ENCODE measurements at regions not wholly inside any gene's neighbourhood (a gene's known extent, or its start where the extent isn't known, plus 50 kb on each side); places are given as distances from the start of the nearest gene placed in this dataset.

DNA sequence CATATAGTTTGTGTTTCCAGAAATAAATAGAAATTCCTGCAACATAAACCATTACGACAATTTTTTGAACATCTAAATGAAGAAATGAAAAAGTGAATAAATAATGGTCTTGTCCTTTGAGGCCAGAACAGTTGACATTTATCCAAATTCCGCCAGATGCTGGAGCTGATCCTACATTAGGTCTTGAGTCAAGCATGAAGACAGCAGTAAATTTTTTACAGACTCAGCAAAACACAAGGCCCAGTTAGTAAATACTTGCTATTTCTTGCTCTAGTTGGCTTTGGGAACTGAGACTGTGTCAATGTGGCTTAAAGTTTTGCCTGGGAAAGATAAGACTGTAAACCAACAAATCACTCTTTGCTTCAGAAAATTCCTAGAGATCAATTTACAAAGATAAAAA lies 540.1 kb upstream of the RGS18 start:
- no peaks in the 10 kb centered on the region for H3K9me3 Mint-ChIP-seq
- CTCF ChIA-PET: no interaction called here
- no peaks in the 10 kb centered on the region for H3K27me3 Mint-ChIP-seq (ENCODE audit: low read depth)
- DNase-seq (ENCODE audit: low spot score) (no peak), ATAC-seq (no peak)
- no peak overlapping the region for H3K4me3 Mint-ChIP-seq
- no peaks in the 10 kb centered on the region for H3K36me3 Mint-ChIP-seq
- POLR2A ChIA-PET: no interaction called here
- no peaks in the 10 kb centered on the region for H3K4me1 Mint-ChIP-seq
- TF ChIP-seq PRRX2 (CRISPR knock-in tag; IDR thresholded peaks at IDR 0.05): no peak
- TF ChIP-seq, protein P1, sequence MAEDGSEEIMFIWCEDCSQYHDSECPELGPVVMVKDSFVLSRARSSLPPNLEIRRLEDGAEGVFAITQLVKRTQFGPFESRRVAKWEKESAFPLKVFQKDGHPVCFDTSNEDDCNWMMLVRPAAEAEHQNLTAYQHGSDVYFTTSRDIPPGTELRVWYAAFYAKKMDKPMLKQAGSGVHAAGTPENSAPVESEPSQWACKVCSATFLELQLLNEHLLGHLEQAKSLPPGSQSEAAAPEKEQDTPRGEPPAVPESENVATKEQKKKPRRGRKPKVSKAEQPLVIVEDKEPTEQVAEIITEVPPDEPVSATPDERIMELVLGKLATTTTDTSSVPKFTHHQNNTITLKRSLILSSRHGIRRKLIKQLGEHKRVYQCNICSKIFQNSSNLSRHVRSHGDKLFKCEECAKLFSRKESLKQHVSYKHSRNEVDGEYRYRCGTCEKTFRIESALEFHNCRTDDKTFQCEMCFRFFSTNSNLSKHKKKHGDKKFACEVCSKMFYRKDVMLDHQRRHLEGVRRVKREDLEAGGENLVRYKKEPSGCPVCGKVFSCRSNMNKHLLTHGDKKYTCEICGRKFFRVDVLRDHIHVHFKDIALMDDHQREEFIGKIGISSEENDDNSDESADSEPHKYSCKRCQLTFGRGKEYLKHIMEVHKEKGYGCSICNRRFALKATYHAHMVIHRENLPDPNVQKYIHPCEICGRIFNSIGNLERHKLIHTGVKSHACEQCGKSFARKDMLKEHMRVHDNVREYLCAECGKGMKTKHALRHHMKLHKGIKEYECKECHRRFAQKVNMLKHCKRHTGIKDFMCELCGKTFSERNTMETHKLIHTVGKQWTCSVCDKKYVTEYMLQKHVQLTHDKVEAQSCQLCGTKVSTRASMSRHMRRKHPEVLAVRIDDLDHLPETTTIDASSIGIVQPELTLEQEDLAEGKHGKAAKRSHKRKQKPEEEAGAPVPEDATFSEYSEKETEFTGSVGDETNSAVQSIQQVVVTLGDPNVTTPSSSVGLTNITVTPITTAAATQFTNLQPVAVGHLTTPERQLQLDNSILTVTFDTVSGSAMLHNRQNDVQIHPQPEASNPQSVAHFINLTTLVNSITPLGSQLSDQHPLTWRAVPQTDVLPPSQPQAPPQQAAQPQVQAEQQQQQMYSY (CRISPR knock-in tag; IDR thresholded peaks at IDR 0.05): no peak
- no peak for TF ChIP-seq TEAD4 (CRISPR knock-in tag; IDR thresholded peaks at IDR 0.05)
- TF ChIP-seq, protein P2, sequence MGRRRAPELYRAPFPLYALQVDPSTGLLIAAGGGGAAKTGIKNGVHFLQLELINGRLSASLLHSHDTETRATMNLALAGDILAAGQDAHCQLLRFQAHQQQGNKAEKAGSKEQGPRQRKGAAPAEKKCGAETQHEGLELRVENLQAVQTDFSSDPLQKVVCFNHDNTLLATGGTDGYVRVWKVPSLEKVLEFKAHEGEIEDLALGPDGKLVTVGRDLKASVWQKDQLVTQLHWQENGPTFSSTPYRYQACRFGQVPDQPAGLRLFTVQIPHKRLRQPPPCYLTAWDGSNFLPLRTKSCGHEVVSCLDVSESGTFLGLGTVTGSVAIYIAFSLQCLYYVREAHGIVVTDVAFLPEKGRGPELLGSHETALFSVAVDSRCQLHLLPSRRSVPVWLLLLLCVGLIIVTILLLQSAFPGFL (CRISPR knock-in tag; IDR thresholded peaks at IDR 0.05; ENCODE audit: borderline replicate concordance): no peak
- TF ChIP-seq NFYB (CRISPR knock-in tag; conservative IDR thresholded peaks at IDR 0.05; ENCODE audit: low read depth): no peak
- no peak for TF ChIP-seq NR3C1 (CRISPR knock-in tag; conservative IDR thresholded peaks at IDR 0.05; ENCODE audit: low read depth)
- TF ChIP-seq, protein P3, sequence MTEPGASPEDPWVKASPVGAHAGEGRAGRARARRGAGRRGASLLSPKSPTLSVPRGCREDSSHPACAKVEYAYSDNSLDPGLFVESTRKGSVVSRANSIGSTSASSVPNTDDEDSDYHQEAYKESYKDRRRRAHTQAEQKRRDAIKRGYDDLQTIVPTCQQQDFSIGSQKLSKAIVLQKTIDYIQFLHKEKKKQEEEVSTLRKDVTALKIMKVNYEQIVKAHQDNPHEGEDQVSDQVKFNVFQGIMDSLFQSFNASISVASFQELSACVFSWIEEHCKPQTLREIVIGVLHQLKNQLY (CRISPR knock-in tag; IDR thresholded peaks at IDR 0.05): no peak
- TF ChIP-seq, protein P4, sequence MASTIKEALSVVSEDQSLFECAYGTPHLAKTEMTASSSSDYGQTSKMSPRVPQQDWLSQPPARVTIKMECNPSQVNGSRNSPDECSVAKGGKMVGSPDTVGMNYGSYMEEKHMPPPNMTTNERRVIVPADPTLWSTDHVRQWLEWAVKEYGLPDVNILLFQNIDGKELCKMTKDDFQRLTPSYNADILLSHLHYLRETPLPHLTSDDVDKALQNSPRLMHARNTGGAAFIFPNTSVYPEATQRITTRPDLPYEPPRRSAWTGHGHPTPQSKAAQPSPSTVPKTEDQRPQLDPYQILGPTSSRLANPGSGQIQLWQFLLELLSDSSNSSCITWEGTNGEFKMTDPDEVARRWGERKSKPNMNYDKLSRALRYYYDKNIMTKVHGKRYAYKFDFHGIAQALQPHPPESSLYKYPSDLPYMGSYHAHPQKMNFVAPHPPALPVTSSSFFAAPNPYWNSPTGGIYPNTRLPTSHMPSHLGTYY (CRISPR knock-in tag; IDR thresholded peaks at IDR 0.05): no peak
- no peak for TF ChIP-seq MYBL2 (CRISPR knock-in tag; IDR thresholded peaks at IDR 0.05)
- TF ChIP-seq, protein P5, sequence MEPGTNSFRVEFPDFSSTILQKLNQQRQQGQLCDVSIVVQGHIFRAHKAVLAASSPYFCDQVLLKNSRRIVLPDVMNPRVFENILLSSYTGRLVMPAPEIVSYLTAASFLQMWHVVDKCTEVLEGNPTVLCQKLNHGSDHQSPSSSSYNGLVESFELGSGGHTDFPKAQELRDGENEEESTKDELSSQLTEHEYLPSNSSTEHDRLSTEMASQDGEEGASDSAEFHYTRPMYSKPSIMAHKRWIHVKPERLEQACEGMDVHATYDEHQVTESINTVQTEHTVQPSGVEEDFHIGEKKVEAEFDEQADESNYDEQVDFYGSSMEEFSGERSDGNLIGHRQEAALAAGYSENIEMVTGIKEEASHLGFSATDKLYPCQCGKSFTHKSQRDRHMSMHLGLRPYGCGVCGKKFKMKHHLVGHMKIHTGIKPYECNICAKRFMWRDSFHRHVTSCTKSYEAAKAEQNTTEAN (CRISPR knock-in tag; IDR thresholded peaks at IDR 0.05): no peak
- no peak for TF ChIP-seq FOXJ3 (CRISPR knock-in tag; IDR thresholded peaks at IDR 0.05; ENCODE audit: borderline replicate concordance)
- no peak for TF ChIP-seq CREB1 (CRISPR knock-in tag; IDR thresholded peaks at IDR 0.05)
- H3K27ac Mint-ChIP-seq: no peak overlapping the region

DNA sequence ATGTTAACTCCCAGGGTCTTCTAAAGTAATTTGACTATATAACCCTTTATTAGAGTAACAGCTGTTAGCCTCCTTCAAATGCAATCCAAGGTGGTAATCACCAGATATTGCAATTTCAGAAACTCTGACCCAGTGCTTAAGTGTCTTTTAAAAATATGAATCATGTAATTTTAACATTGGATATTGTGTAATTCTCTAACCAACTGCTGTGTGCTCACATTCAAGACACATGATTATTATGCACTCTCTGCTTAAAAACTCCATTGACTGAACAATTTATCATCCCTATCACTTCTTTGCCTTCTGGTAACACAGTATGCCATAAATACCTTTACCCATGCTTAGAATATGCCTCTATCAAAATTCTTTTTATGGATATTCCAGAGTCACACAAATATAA lies 537.4 kb upstream of the RGS18 start:
- no peaks in the 10 kb centered on the region for H3K27me3 Mint-ChIP-seq (ENCODE audit: low read depth)
- no peak overlapping the region for H3K27ac Mint-ChIP-seq
- H3K4me3 Mint-ChIP-seq: no peak overlapping the region
- H3K4me1 Mint-ChIP-seq: no peaks in the 10 kb centered on the region
- no peak for DNase-seq (ENCODE audit: low spot score)
- H3K36me3 Mint-ChIP-seq: no peaks in the 10 kb centered on the region
- CTCF ChIA-PET: no interaction called here
- ATAC-seq: no peak
- H3K9me3 Mint-ChIP-seq: 0 out of 2 replicates have a peak, but pooled peaks cover 3% of the 10 kb centered on the region
- POLR2A ChIA-PET: no interaction called here
- TF ChIP-seq SOX15 (CRISPR knock-in tag; IDR thresholded peaks at IDR 0.05) (no peak), FOXJ3 (CRISPR knock-in tag; IDR thresholded peaks at IDR 0.05; ENCODE audit: borderline replicate concordance) (no peak), KAT7 (CRISPR knock-in tag; IDR thresholded peaks at IDR 0.05; ENCODE audit: borderline replicate concordance) (no peak), FOXP1 (CRISPR knock-in tag; IDR thresholded peaks at IDR 0.05; ENCODE audit: borderline replicate concordance) (no peak)
- TF ChIP-seq, protein P5 (CRISPR knock-in tag; IDR thresholded peaks at IDR 0.05): no peak
- TF ChIP-seq, protein P6, sequence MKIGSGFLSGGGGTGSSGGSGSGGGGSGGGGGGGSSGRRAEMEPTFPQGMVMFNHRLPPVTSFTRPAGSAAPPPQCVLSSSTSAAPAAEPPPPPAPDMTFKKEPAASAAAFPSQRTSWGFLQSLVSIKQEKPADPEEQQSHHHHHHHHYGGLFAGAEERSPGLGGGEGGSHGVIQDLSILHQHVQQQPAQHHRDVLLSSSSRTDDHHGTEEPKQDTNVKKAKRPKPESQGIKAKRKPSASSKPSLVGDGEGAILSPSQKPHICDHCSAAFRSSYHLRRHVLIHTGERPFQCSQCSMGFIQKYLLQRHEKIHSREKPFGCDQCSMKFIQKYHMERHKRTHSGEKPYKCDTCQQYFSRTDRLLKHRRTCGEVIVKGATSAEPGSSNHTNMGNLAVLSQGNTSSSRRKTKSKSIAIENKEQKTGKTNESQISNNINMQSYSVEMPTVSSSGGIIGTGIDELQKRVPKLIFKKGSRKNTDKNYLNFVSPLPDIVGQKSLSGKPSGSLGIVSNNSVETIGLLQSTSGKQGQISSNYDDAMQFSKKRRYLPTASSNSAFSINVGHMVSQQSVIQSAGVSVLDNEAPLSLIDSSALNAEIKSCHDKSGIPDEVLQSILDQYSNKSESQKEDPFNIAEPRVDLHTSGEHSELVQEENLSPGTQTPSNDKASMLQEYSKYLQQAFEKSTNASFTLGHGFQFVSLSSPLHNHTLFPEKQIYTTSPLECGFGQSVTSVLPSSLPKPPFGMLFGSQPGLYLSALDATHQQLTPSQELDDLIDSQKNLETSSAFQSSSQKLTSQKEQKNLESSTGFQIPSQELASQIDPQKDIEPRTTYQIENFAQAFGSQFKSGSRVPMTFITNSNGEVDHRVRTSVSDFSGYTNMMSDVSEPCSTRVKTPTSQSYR (CRISPR knock-in tag; IDR thresholded peaks at IDR 0.05): no peak
- TF ChIP-seq, protein P7, sequence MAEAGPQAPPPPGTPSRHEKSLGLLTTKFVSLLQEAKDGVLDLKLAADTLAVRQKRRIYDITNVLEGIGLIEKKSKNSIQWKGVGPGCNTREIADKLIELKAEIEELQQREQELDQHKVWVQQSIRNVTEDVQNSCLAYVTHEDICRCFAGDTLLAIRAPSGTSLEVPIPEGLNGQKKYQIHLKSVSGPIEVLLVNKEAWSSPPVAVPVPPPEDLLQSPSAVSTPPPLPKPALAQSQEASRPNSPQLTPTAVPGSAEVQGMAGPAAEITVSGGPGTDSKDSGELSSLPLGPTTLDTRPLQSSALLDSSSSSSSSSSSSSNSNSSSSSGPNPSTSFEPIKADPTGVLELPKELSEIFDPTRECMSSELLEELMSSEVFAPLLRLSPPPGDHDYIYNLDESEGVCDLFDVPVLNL (CRISPR knock-in tag; IDR thresholded peaks at IDR 0.05; ENCODE audit: borderline replicate concordance, low read depth): no peak
- TF ChIP-seq, protein P8, sequence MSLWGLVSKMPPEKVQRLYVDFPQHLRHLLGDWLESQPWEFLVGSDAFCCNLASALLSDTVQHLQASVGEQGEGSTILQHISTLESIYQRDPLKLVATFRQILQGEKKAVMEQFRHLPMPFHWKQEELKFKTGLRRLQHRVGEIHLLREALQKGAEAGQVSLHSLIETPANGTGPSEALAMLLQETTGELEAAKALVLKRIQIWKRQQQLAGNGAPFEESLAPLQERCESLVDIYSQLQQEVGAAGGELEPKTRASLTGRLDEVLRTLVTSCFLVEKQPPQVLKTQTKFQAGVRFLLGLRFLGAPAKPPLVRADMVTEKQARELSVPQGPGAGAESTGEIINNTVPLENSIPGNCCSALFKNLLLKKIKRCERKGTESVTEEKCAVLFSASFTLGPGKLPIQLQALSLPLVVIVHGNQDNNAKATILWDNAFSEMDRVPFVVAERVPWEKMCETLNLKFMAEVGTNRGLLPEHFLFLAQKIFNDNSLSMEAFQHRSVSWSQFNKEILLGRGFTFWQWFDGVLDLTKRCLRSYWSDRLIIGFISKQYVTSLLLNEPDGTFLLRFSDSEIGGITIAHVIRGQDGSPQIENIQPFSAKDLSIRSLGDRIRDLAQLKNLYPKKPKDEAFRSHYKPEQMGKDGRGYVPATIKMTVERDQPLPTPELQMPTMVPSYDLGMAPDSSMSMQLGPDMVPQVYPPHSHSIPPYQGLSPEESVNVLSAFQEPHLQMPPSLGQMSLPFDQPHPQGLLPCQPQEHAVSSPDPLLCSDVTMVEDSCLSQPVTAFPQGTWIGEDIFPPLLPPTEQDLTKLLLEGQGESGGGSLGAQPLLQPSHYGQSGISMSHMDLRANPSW (CRISPR knock-in tag; conservative IDR thresholded peaks at IDR 0.05; ENCODE audit: low read depth): no peak
